ENCODE measurements at regions not wholly inside any gene's neighbourhood (a gene's known extent, or its start where the extent isn't known, plus 50 kb on each side); places are given as distances from the start of the nearest gene placed in this dataset.
A peak's percentile ranks its signal among the peaks of the same experiment; 100 is the strongest.
"Not testable (repeated sequence)": the region's sequence is repeated elsewhere in the genome, so short reads cannot be mapped to it uniquely, and the experiment has no call there.

GRCh38 chr18:75895135-75895534 lies 467.6 kb upstream of the SMIM21 start:
- no peak for DNase-seq

GRCh38 chr18:75884728-75885127 lies 457.2 kb upstream of the SMIM21 start:
- DNase-seq: no peak

GRCh38 chr18:75880925-75881504 lies 453.5 kb upstream of the SMIM21 start:
- DNase-seq: peak; percentile 40

GRCh38 chr18:75880266-75880665 lies 452.8 kb upstream of the SMIM21 start:
- no peak for DNase-seq

GRCh38 chr18:75879196-75879595 lies 451.7 kb upstream of the SMIM21 start:
- no peak for DNase-seq

GRCh38 chr18:75875559-75875958 lies 448.1 kb upstream of the SMIM21 start:
- no peak for DNase-seq

GRCh38 chr18:75874401-75875089 lies 447.0 kb upstream of the SMIM21 start:
- DNase-seq: no peak

GRCh38 chr18:75871596-75871995 lies 444.1 kb upstream of the SMIM21 start:
- DNase-seq: no peak

- no peak for DNase-seq
Measured at GRCh38 chr18:75869162-75869561, 441.7 kb upstream of the SMIM21 start.

- DNase-seq: no peak
Measured at GRCh38 chr18:75868031-75868430, 440.5 kb upstream of the SMIM21 start.

- no peak for DNase-seq
Measured at GRCh38 chr18:75865639-75866038, 438.1 kb upstream of the SMIM21 start.

GRCh38 chr18:75864816-75865215 lies 437.3 kb upstream of the SMIM21 start:
- DNase-seq: no peak

- no peak for DNase-seq
Measured at GRCh38 chr18:75863696-75864095, 436.2 kb upstream of the SMIM21 start.

GRCh38 chr18:75862458-75862857 lies 435.0 kb upstream of the SMIM21 start:
- no peak for DNase-seq

- no peak for DNase-seq
Measured at GRCh38 chr18:75860166-75860565, 432.7 kb upstream of the SMIM21 start.

GRCh38 chr18:75859533-75859932 lies 432.0 kb upstream of the SMIM21 start:
- DNase-seq: no peak

GRCh38 chr18:75858754-75859153 lies 431.3 kb upstream of the SMIM21 start:
- no peak for DNase-seq

- no peak for DNase-seq
Measured at GRCh38 chr18:75857558-75857957, 430.1 kb upstream of the SMIM21 start.

GRCh38 chr18:75854808-75855207 lies 427.3 kb upstream of the SMIM21 start:
- DNase-seq: no peak

- DNase-seq: no peak
Measured at GRCh38 chr18:75854174-75854573, 426.7 kb upstream of the SMIM21 start.

GRCh38 chr18:75846321-75846720 lies 418.8 kb upstream of the SMIM21 start:
- no peak for DNase-seq

- no peak for DNase-seq
Measured at GRCh38 chr18:75845413-75845812, 417.9 kb upstream of the SMIM21 start.

GRCh38 chr18:75844146-75844545 lies 416.6 kb upstream of the SMIM21 start:
- no peak for DNase-seq

GRCh38 chr18:75840131-75840530 lies 412.6 kb upstream of the SMIM21 start:
- DNase-seq: no peak

- DNase-seq: not testable (repeated sequence)
Measured at GRCh38 chr18:75839686-75840085, 412.2 kb upstream of the SMIM21 start.
